Activated CD8-positive, alpha-beta memory T cell treated with anti-CD3 and anti-CD28 coated beads, Interleukin-2, amount 50 U/mL, for 48 hours (primary cell): ENCODE measurements at regions not wholly inside any gene's neighbourhood (a gene's known extent, or its start where the extent isn't known, plus 50 kb on each side); places are given as distances from the start of the nearest gene placed in this dataset.

Experiments used
- DNase-seq: peaks from one replicate; pipeline ENCODE4 v3.0.0-alpha.2; 2020

DNA sequence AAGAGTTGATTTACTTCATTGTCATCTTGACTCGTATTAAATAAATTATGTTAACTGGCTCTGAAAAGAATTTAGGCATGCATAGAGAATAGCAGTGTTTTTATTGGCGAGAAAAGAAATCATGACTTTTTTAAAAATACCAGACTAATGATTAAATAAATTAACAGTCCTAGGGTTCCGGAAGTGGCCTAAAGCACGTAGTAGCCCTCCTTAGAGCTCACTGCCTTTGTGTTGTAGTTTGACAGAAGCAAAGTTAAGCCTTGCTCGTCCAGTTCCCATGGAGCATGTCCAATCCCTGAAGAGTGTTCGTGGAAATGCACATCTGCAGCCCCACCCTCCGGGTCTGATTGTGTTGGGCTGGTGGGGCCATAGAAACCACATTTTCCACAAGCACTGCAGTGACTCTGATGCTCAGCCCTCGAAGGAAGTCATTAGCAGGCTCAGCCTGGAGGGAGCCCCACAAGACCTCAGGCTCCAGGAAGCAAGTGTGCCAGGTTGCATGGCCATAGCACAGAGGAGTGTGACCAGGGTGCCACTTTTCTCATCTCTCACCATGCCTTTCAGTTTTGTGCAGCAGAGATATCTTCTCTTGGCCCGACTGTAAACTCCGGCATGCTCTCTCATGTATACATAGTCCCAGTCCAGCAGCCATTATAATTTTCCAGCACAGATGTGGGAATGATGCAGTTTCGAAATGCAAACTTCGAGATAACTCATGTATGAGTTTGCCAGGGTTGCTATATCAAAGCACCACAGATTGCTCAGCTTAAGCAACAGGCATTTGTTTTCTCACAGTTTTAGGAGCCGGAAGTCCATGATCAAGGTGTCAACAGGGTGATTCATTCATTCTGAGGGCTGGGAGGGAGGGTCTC, 188.6 kb upstream of the SH3BP4 start:
- no peak for DNase-seq

GRCh38 chr2:234761910-234762309, 189.9 kb upstream of the SH3BP4 start:
- no peak for DNase-seq

- DNase-seq = no peak
Measured at GRCh38 chr2:234754126-234754525, 197.7 kb upstream of the SH3BP4 start.

DNA sequence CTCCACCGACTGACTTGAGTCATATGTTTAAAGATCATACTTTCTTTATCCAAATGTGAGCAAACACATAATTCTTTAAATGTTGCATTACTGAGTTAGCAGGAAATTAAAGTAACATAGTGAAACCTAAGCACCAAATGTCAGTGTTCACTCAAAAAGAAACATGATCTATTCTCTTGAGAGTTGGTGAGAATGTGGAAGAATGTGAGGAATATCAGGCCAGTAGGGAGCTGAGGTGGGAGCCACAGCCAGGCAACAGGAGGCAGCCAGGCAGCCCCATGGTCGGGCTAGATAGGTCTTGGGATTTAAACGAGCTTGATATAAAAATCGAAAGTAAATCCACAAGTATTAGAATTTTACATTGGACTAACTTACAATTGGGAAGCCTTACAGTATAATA, 198.1 kb upstream of the SH3BP4 start:
- DNase-seq = no peak

GRCh38 chr2:234752966-234753365, 198.9 kb upstream of the SH3BP4 start:
- DNase-seq = no peak

GRCh38 chr2:234751275-234751973, 200.4 kb upstream of the SH3BP4 start:
- DNase-seq = no peak

GRCh38 chr2:234747833-234748559, 203.8 kb upstream of the SH3BP4 start:
- DNase-seq = no peak

DNA sequence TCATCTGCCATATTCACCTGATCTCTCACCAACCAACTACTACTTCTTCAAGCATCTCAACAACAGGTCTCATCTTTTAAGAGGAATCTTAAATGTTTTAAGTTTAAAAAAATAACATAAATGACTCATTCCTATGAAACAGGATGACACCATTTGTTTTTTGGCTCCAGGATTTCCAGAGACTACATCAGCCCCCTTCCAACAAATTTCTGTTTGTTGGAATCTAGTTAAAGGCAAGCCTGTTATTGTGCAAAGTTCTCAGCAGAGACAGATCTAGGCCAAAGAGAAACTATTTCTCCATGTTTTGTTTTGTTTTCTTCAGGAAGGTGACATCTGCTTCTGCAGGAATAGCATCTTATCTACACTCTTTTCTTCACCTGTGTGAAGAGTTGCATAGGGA, 204.8 kb upstream of the SH3BP4 start:
- no peak for DNase-seq

DNA sequence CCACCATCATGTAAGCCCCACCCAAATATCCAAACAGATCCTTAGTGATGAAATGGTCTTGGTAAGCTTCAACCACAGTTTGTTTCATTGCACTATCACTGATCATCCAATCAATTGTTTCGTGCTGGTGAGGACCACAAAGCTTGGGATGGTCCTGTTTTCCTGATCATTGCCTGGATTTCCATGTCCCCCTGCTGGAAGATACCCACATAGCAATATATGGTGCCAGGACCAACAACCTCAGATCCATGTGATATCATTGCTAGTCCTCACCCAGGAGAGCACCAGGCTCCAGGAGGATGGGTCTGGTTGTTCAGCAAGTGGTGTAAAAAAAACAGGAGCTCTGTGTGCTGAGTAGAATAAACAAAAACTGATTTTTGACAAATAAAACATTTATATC, 206.5 kb upstream of the SH3BP4 start:
- no peak for DNase-seq

- no peak for DNase-seq
Measured at GRCh38 chr2:234741976-234742375, 209.8 kb upstream of the SH3BP4 start.

- DNase-seq = no peak
Measured at GRCh38 chr2:234739061-234739460, 212.8 kb upstream of the SH3BP4 start.

- no peak for DNase-seq
Measured at GRCh38 chr2:234735829-234736228, 216.0 kb upstream of the SH3BP4 start.

DNA sequence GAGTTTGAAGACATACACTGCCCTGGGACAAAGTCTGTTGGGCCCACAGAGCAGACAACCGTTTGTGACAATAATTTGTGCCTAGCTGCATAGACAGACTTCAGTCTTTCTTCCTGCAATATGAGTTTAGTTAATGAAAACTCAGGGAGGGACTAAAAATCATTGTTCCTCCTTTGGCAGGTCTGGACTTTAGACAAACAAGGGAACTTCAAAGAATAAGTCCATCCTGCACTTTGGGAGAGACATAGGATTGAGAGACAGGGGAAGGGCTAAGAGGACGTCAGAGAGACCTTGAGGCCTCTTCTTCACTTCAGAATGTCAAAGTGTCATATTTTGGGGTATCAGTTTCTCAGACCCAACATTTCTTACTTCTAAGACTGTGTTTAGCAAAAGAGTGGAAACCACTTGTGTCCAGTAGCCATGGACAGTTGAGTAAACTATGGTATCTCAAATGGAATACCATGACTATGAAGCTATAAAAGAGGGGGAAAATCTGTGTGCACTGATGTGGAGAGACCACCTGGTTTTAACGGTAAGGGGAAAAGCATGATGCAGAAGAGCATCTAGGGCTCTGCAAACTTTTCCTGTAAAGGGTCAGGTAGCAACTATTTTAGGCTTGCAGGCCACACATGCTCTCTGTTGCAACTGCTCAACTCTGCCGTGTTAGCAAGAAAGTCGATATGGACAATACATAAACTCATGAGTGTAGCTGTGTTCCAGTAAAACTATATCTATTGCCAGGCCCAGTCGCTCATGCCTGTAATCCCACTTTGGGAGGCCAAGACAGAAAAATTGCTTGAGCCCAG, 217.8 kb upstream of the SH3BP4 start:
- no peak for DNase-seq

DNA sequence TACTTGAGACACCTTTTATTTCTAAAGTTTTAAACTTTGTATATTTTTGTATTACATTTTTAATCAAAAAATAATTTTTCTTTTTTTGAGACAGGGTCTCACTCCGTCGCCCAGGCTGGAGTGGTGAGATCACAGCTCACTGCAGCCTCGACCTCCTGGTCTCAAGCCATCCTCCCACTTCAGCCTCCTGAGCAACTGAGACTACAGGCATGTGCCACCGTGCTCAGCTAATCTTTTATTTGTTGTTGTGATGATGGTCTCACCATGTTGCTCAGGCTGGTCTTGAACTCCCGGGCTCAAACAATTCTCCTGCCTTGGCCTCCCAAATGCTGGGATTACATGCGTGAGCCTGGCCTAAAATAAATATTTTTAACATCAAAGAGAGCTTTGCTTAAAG, 218.7 kb upstream of the SH3BP4 start:
- DNase-seq = no peak

- DNase-seq = no peak
Measured at GRCh38 chr2:234732404-234733092, 219.3 kb upstream of the SH3BP4 start.

GRCh38 chr2:234731236-234731635, 220.6 kb upstream of the SH3BP4 start:
- no peak for DNase-seq

DNA sequence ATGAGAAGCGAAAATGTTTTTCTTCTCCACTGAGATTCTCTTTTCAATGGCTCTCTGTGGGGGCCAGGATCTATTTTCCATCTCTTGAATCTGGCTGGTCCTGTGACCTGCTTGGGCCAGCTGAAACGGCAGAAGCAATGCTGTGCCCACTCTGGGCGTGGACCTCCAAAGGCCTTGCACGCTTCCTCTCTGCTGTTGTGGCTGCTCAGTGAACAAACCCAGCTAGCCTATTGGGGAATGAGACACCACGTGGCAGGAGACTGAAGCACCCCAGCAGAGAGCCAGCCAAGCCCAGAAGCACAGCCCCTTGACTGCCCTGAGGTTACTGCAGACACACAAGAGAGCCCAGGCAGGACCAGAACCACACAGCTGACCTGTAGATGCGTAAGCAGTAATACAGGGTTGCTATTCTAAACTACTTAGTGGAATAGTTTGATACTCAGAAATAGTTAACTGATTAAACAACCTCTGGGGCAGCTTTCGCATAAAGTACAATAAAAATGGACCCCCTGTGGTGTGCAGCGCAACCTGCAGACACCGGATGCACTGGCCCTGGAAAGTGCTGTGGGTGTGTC, 221.7 kb upstream of the SH3BP4 start:
- DNase-seq = no peak

DNA sequence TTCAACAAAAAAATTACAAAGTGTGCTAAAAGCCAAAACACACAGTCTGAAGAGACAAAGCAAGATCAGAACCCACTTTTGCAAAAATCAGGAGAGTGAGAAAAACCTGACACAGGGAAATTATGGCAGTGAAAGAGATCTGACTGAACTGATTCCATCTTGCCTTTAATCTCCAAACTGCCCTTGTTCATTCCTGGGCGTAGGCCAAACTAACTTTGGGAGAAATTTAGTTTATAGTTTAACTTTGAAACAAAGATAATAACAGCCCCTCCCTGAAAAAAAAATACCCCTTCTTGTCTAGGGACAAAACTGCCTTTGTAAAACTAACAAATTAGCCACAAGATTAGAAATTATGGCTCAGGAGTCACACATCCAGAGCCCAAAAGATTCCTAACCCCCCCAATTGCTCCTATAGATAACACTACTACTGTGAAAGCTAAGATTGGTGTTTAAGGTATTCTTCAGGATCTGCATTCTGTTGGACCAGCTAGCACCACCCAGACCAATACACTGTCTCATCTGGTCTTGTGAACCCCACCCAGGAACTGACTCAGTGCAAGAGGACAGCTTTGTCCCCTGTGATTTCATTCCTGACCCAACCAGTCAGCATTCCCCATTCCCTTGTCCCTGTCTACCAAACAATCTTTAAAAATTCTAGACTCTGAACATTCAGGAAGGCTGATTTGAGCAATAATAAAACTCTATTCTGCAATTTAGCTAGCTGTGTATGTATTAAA, 226.1 kb upstream of the SH3BP4 start:
- DNase-seq = no peak

- DNase-seq = no peak
Measured at GRCh38 chr2:234724850-234725249, 227.0 kb upstream of the SH3BP4 start.

DNA sequence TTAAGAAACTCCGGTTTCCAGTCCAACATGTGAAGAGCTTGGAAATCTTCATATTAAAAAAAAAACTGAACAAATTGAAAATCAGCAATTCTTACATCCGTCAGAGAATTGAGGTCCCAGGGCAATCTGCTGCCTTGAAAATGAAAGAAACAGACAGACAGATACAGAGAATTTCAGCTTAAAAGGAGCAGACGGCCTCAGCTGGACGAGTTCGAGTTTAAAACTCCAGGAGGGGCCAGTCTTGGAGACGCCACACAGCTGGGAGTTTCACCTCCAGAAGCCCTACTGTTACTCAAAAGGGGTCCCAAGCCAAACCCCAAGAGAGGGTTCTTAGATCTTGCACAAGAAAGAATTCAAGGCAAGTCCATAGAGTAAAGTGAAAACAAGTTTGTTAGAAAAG, 226.5 kb upstream of the ARL4C start:
- DNase-seq = no peak

- DNase-seq = no peak
Measured at GRCh38 chr2:234722176-234722575, 225.3 kb upstream of the ARL4C start.
